ENCODE measurements at regions not wholly inside any gene's neighbourhood (a gene's known extent, or its start where the extent isn't known, plus 50 kb on each side); places are given as distances from the start of the nearest gene placed in this dataset.

GRCh38 chr13:30132623-30133553 is 174.5 kb downstream of the KATNAL1 start:
- peak; percentile 96 for DNase-seq
- Histone ChIP-seq H3K4me3 (no peak overlapping the region), H3K9ac (no peak overlapping the region), H3K4me2 (ENCODE audit: unreplicated experiment) (peak overlapping the region; percentile 46), H3K79me2 (ENCODE audit: insufficient read depth) (no peaks in the 10 kb centered on the region), H2AFZ (no peak overlapping the region), H4K20me1 (ENCODE audit: insufficient read depth) (no peaks in the 10 kb centered on the region), H3K36me3 (ENCODE audit: low read depth) (no peaks in the 10 kb centered on the region), H3K27me3 (replicated peaks; ENCODE audit: insufficient read depth) (no peaks in the 10 kb centered on the region), H3K4me1 (ENCODE audit: insufficient read depth) (peaks cover 8% of the 10 kb centered on the region), H3K9me3 (ENCODE audit: low read depth) (no peaks in the 10 kb centered on the region), H3F3A (ENCODE audit: insufficient read depth) (peaks cover 6% of the 10 kb centered on the region; the same call in 1 of the 2 replicates), H3K9me2 (ENCODE audit: insufficient read depth) (no peaks in the 10 kb centered on the region), H3K27ac (no peak overlapping the region)
- in situ Hi-C loops (cut with MboI) = no loop called here
- TF ChIP-seq EZH2 (IDR thresholded peaks at IDR 0.05; ENCODE audit: insufficient read depth, poor library complexity, severe bottlenecking) = no peak
- TF ChIP-seq EZH2phosphoT487 (IDR thresholded peaks at IDR 0.05; ENCODE audit: insufficient read depth, low read depth) = no peak
- 51 to 53% methylated on average over 37 to 39 of the region's 39 CpGs for WGBS, 2 experiments (ENCODE audit: low coverage in 1 of 2, low lambda C conversion rate in 2 of 2, missing lambda C conversion rate in 2 of 2)

DNA sequence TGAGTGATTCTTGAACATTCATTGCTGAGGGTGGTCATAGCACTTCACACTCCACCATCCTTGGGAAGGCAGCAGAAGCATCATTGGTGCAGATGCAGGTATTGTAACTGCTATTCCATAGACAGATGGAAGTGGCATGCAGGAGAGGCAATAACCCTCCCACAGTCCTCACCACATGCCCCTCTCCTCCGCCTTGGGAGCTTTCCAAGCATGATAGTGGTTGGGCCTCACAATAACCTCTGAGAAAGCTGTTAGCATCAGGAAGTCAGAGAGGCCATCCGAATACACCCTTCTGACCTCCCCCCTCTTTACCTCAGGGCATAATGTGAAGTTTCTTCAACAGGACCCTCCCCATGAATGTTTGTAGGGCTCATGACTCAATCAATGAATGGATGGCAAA is 177.9 kb downstream of the KATNAL1 start:
- Histone ChIP-seq H3F3A (ENCODE audit: insufficient read depth) (peaks cover 31% of the 10 kb centered on the region), H3K36me3 (ENCODE audit: low read depth) (no peaks in the 10 kb centered on the region), H3K9ac (no peak overlapping the region), H3K9me2 (ENCODE audit: insufficient read depth) (no peaks in the 10 kb centered on the region), H3K79me2 (ENCODE audit: insufficient read depth) (no peaks in the 10 kb centered on the region), H3K4me2 (ENCODE audit: unreplicated experiment) (no peak overlapping the region), H3K4me1 (ENCODE audit: insufficient read depth) (peaks cover 22% of the 10 kb centered on the region), H3K4me3 (no peak overlapping the region), H3K27me3 (replicated peaks; ENCODE audit: insufficient read depth) (no peaks in the 10 kb centered on the region), H3K27ac (no peak overlapping the region), H3K9me3 (ENCODE audit: low read depth) (no peaks in the 10 kb centered on the region), H2AFZ (no peak overlapping the region), H4K20me1 (ENCODE audit: insufficient read depth) (no peaks in the 10 kb centered on the region)
- in situ Hi-C loops (cut with MboI) = no loop called here
- TF ChIP-seq EZH2 (IDR thresholded peaks at IDR 0.05; ENCODE audit: insufficient read depth, poor library complexity, severe bottlenecking) (no peak), EZH2phosphoT487 (IDR thresholded peaks at IDR 0.05; ENCODE audit: insufficient read depth, low read depth) (no peak)
- WGBS, 2 experiments (ENCODE audit: low coverage in 1 of 2, low lambda C conversion rate in 2 of 2, missing lambda C conversion rate in 2 of 2) = 94 to 100% methylated on average over 2 of the region's 2 CpGs
- DNase-seq = no peak

- Histone ChIP-seq H3K27me3 (replicated peaks; ENCODE audit: insufficient read depth) (no peaks in the 10 kb centered on the region), H3K27ac (no peak overlapping the region), H3K9ac (no peak overlapping the region), H3K9me2 (ENCODE audit: insufficient read depth) (no peaks in the 10 kb centered on the region), H3K36me3 (ENCODE audit: low read depth) (no peaks in the 10 kb centered on the region), H2AFZ (no peak overlapping the region), H4K20me1 (ENCODE audit: insufficient read depth) (no peaks in the 10 kb centered on the region), H3F3A (ENCODE audit: insufficient read depth) (peaks cover 31% of the 10 kb centered on the region), H3K79me2 (ENCODE audit: insufficient read depth) (no peaks in the 10 kb centered on the region), H3K9me3 (ENCODE audit: low read depth) (no peaks in the 10 kb centered on the region), H3K4me2 (ENCODE audit: unreplicated experiment) (no peak overlapping the region), H3K4me3 (no peak overlapping the region), H3K4me1 (ENCODE audit: insufficient read depth) (peaks cover 18% of the 10 kb centered on the region)
- DNase-seq = no peak
- in situ Hi-C loops (cut with MboI) = no loop called here
- no peak for TF ChIP-seq EZH2phosphoT487 (IDR thresholded peaks at IDR 0.05; ENCODE audit: insufficient read depth, low read depth)
- TF ChIP-seq EZH2 (IDR thresholded peaks at IDR 0.05; ENCODE audit: insufficient read depth, poor library complexity, severe bottlenecking) = no peak
- 83 to 89% methylated on average over 2 of the region's 2 CpGs for WGBS, 2 experiments (ENCODE audit: low coverage in 1 of 2, low lambda C conversion rate in 2 of 2, missing lambda C conversion rate in 2 of 2)
Measured at GRCh38 chr13:30128591-30128990, 178.8 kb downstream of the KATNAL1 start.

- 63 to 72% methylated on average over 1 of the region's 1 CpG for WGBS, 2 experiments (ENCODE audit: low coverage in 1 of 2, low lambda C conversion rate in 2 of 2, missing lambda C conversion rate in 2 of 2)
- H3K27ac ChIP-seq = no peak overlapping the region
- H2AFZ ChIP-seq = no peak overlapping the region
- in situ Hi-C loops (cut with MboI) = no loop called here
- H3F3A ChIP-seq (ENCODE audit: insufficient read depth) = peaks cover 31% of the 10 kb centered on the region
- no peak for DNase-seq
- H3K4me1 ChIP-seq (ENCODE audit: insufficient read depth) = peaks cover 18% of the 10 kb centered on the region
- H4K20me1 ChIP-seq (ENCODE audit: insufficient read depth) = no peaks in the 10 kb centered on the region
- H3K4me2 ChIP-seq (ENCODE audit: unreplicated experiment) = no peak overlapping the region
- H3K4me3 ChIP-seq = no peak overlapping the region
- H3K9ac ChIP-seq = no peak overlapping the region
- H3K9me3 ChIP-seq (ENCODE audit: low read depth) = no peaks in the 10 kb centered on the region
- TF ChIP-seq EZH2phosphoT487 (IDR thresholded peaks at IDR 0.05; ENCODE audit: insufficient read depth, low read depth) (no peak), EZH2 (IDR thresholded peaks at IDR 0.05; ENCODE audit: insufficient read depth, poor library complexity, severe bottlenecking) (no peak)
- H3K79me2 ChIP-seq (ENCODE audit: insufficient read depth) = no peaks in the 10 kb centered on the region
- no peaks in the 10 kb centered on the region for H3K36me3 ChIP-seq (ENCODE audit: low read depth)
- H3K27me3 ChIP-seq (replicated peaks; ENCODE audit: insufficient read depth) = no peaks in the 10 kb centered on the region
- H3K9me2 ChIP-seq (ENCODE audit: insufficient read depth) = no peaks in the 10 kb centered on the region
Measured at GRCh38 chr13:30128095-30128494, 179.3 kb downstream of the KATNAL1 start.
